ENCODE measurements at regions not wholly inside any gene's neighbourhood (a gene's known extent, or its start where the extent isn't known, plus 50 kb on each side); places are given as distances from the start of the nearest gene placed in this dataset.

DNA sequence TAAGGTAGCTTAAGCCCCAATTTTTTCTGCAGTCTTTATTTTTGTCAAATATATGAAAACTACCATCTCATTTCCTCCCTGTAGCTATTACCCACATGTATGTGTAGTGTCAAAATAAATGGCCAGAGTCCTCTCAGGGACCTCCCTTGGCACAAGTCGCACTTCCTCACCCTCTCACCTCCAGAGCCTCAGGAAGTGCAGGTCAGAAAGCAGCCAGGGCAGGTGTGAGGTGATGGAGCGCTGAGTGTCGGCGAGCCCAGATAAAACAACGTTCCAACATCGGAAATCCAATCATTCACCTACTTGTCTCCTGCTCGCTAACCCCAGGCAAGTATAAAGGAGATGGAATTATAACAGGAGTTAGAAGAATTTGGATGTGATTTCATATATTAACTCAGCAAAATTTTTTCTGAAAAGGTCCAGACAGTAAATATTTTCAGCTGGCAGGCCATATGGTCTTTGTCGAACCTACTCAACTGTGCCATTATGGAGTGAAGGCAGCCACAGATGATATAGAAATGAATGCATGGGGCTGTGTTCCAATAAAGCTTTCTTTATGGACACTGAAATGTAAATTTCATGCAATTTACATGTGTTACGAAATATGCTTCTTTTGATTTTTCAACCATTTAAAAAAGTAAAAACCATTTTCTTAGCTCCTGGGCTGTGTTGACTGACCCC lies 76.8 kb upstream of the ERG start:
- TF ChIP-seq CTCF (IDR thresholded peaks at IDR 0.05; ENCODE audit: low read depth, low read length) = no peak
- DNase-seq (ENCODE audit: extremely low read depth, low read depth) = no peak

- DNase-seq (ENCODE audit: extremely low read depth, low read depth) = no peak
These were observed 79.6 kb upstream of the ERG start for GRCh38 chr21:38577887-38578286.

DNA sequence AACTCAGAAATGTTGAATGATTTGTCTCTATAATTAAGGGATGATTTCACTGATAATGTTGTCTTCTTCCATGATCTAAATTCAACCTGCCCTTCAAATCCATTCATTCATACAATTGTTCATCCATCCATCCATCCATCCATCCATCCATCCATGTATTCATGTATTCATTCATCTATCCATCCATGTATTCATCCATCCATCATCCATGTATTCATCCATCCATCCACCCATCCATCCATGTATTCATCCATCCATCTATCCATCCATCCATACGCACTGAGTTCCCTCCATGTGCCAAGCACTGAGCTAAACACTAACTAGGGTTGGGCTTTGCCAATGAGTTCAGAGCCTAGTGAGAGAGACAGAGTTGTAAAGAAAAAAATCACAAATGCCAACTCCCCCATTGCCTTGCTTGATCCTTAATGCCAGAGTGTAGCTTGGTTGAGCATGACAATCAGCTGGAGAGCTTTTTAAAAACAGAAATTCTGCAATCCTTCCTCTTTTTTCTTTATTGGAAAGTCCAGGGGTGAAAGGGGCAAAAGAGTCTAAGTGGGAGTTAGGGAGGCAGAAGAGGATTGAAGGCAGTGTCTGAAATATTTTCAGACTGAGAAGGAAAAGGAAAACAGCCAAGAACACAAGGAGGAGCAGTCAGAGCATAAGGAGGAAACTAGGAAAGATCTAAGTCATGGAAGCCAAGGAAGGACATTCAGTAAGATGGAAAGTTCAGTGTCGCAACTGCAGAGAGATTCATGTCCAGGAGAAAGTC lies 92.4 kb upstream of the ERG start:
- no peak for TF ChIP-seq CTCF (IDR thresholded peaks at IDR 0.05; ENCODE audit: low read depth, low read length)
- no peak for DNase-seq (ENCODE audit: extremely low read depth, low read depth)

More at GRCh38 chr21:38577887-38578286, 79.6 kb upstream of the ERG start:
- no peak for TF ChIP-seq CTCF (IDR thresholded peaks at IDR 0.05; ENCODE audit: low read depth, low read length)

GRCh38 chr21:38591218-38591537 lies 92.9 kb upstream of the ERG start:
- DNase-seq (ENCODE audit: extremely low read depth, low read depth) = no peak
- no peak for TF ChIP-seq CTCF (IDR thresholded peaks at IDR 0.05; ENCODE audit: low read depth, low read length)

- no peak for TF ChIP-seq CTCF (IDR thresholded peaks at IDR 0.05; ENCODE audit: low read depth, low read length)
- DNase-seq (ENCODE audit: extremely low read depth, low read depth) = no peak
These were observed 98.2 kb upstream of the ERG start for GRCh38 chr21:38596264-38597042.

- TF ChIP-seq CTCF (IDR thresholded peaks at IDR 0.05; ENCODE audit: low read depth, low read length) = no peak
- no peak for DNase-seq (ENCODE audit: extremely low read depth, low read depth)
These were observed 99.1 kb upstream of the ERG start for GRCh38 chr21:38597421-38597820.

GRCh38 chr21:38598413-38598812 lies 100.1 kb upstream of the ERG start:
- TF ChIP-seq CTCF (IDR thresholded peaks at IDR 0.05; ENCODE audit: low read depth, low read length) = no peak
- no peak for DNase-seq (ENCODE audit: extremely low read depth, low read depth)
